NOMO-1 treated with dmso at 0.1 percent for 144 hours (cell line): ENCODE measurements at regions not wholly inside any gene's neighbourhood (a gene's known extent, or its start where the extent isn't known, plus 50 kb on each side); places are given as distances from the start of the nearest gene placed in this dataset.
"Not testable (repeated sequence)": the region's sequence is repeated elsewhere in the genome, so short reads cannot be mapped to it uniquely, and the experiment has no call there.

Experiments used
- DNase-seq: peaks from one replicate; lab custom pipeline; 2025; ENCODE audit not compliant: unreplicated experiment; lab: John Stamatoyannopoulos, UW

DNA sequence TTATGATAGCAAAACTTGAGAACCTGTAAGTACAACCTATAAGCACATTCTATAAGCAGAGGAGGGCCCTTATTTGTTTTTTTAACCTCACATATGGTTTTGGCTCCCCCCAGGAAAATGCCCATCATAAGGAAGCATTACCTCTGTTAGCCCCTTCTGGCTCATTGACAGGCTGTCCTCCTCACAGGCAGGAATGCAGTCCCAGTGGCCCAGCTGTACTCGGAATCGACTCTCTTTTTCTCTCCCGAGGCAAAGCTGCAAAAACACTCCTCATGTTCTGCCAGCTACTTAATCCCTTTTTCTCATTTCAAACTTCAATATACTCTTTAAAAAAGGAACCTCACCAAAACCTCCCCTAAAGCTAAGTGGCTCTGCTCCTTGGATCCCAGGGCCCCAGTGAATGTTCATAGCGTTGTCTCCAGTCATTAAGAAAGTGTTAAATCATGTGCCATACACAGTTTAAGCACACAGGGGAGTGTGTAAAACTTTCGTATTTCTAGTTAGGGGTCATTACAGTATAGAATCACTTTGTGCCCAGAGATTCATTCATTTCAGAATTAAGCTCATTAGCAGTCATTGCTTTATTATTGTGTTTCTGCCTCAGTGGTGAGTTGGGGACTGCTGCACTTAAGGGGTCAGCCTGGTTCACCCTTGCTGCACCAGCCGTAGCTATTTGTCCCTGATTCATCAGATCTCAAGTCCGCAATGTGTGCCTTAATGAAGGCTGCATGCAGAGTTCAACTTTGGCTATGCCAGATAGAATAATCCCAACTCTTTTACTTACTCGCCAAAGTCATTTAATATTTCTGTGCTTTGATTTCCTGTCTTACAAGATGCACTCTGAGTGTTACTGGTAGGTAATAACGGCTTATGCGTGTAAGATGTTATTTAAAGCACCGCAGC, 57.6 kb downstream of the JRKL start:
- DNase-seq = no peak

DNA sequence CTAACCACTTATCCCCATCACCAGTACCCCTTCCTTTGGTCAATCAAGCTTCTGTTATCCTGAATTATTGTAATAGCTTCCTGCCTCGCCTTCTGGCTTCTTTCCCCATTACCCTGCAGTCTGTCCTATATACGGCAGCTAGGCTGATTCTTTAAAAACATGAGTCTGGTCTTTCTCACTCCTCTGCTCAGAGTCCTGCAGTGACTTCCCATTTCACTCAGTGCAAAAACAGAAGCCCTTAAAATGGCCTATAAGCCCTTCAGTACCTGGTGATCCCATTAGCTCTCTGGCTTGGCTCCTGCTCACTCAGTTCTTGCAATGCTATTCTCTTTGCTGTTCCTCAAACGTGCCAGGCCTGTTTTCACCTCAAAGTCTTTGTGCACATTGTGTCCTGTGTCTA, 58.4 kb downstream of the JRKL start:
- DNase-seq = no peak

DNA sequence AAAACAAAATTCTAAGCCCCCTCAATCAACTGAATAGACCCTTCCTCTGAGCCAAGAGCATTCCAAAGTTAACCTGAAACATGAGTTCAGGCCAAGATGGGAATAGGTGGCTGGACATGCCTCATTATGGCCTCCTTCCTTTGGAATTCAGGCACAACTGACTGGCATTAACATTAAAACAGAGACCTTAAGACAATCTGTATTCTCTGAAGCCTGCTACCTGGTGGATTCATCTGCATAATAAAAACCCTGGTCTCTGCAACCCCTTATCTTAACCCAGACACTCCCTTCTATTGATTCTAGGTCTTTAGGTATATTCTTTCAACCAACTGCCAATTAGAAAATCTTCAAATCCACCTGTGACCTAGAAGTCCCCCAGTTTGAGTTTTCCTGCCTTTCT, 66.3 kb downstream of the JRKL start:
- no peak for DNase-seq

DNA sequence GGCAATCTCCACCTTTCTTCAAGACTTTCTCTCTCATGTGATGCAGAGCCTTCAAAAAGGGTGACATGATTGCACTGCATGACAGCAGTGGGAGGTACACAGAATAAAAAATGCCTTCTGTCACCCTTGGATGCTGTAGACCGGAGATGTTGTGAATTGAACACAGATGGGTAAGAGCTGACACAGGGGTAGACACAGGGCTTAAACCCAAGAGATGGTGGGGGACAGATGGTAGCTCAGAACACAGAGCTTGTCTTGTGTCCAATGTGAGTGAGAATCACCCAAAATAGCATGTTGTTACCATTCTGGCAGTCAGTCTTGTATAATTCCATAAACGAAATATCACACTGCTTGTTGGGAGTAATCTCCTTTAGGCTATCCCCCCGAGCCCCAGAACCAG, 69.9 kb downstream of the JRKL start:
- DNase-seq = no peak

DNA sequence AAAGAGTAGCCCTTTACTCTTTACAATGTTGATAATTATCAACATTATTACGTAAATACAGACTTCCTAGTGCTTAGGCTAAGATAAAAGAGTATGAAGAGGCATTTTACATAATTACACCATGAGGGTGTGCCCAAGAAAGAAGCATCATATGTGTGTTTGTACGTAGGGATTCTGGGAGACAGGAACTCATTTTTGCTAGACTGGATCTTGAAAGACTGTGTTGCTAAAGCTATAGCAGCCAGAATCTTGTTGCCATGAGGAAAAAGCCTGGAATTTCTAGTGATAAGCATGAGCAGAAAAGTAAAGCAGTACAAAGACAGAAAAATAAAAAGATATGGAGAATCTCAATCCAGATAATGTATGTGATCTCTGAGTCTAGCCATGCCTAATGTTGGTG, 72.1 kb downstream of the JRKL start:
- DNase-seq = no peak

DNA sequence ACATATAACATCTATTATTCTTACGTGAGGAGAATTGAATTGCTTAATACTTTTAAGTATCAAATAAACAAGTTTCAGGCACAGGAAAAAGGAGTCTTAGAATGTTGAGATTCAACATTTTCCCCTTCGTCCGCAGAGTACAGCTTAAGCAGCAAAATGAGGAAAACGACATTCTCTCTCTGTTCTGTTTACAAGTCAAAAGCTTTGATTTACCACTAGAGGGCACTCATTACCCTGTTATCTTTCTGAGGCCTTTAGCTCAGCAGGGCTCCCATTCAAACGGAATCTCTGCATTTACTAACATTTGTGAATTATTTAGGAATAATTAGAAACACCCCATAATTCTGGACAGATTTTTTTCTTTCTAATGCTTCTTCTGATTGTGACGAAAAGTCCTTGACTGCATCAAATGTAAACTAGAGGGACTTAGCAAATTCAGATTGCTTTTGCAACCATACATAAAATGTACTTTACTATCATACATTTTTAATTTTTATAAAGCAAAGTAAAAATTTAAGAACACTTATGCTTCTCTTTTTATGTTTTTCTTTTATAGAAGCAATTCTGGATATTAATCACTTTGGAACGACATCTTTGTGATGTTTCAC, 75.0 kb downstream of the JRKL start:
- DNase-seq = peak; percentile 57

DNA sequence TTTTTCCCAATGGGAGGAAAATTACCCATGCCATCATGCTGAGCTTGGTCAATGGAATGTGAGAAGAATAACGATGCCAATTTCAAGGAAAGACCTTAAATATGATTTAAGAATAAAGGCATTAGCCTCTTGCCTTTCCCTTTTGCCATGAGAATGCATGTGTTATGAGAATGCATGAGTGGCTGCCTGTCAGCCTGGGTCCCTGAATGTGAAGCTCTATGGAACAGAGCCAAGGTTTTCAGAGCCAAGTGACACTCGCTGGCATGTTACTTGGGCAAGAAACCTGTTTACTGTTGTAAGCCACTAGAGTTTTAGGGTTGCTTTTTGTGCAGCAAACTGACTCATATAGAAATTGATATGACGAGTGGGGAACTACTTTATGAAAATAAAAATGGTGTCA, 75.7 kb downstream of the JRKL start:
- DNase-seq = no peak

DNA sequence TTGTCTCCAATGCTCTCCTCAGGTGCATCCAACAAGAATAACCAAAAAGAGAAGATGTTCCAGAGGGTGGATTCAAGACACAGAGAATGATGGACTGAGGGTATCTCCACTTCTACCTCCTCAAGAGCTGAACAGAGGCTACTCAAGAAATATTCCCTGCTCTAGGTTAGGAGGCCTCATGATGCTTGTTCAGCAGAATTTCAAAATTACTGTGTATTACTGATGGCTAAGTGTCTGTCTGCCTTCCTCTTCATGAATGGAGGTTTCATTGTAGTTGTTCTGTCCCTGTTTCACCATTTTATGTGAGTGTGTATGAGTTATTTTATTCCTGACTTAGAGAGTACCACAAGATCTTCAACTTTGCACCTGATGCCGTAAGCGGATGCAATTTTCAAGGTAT, 76.8 kb downstream of the JRKL start:
- no peak for DNase-seq

DNA sequence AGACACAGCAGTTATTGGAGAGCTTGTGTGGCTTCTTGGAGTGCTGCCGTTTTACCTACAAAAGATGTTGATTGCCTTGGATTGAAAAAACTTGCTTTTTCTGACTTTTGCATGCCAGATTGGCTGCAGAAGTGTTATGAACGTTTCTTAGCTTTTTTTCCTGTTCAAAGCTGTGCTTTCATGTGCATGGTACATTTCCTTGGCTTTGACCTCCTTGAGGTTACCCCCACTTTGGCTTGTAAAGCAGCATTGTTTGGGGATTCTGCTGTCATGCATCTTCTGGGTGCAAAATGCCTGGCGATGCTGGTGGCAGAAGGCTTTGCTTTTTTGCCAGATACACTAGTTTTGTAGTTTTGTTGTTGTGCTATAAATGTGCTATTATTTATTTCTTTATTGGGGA, 80.0 kb downstream of the JRKL start:
- DNase-seq = no peak

DNA sequence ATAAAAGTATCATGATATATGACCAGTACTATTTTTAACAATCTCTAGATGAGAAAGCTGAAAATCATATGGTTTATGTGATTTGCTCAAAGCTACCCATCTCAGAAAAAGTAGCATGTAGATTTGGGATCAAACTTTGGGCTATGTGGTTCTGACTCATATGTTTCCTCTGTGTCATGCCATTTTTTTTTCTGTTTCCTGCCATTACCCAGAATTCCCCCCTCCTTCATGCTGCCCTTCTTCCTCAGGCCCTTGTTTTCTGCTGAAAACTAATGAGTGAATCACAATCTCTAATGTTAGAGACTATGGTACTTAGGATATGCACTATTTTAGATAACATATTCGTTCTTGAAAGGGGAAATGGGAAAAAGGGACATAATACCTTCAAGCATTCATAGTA, 80.7 kb downstream of the JRKL start:
- no peak for DNase-seq

DNA sequence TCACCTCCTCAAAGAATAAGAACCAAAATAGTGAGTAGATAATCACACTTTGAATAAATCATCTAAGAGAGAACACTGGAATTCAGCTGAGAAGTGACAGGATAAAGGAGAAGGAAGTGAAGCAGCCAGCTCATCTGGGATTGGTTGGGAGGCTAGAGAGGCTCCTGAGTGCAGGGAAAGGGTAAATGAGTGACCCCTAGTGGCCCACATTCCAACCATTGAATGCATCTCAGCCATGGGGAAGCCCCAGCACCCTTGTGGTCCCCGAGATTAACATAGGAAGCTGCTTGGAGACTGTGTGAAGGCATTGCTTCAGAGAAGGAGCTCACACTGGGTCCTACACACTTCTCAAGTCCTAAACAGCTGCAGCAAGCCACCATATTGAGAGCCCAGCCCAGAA, 82.3 kb downstream of the JRKL start:
- no peak for DNase-seq

DNA sequence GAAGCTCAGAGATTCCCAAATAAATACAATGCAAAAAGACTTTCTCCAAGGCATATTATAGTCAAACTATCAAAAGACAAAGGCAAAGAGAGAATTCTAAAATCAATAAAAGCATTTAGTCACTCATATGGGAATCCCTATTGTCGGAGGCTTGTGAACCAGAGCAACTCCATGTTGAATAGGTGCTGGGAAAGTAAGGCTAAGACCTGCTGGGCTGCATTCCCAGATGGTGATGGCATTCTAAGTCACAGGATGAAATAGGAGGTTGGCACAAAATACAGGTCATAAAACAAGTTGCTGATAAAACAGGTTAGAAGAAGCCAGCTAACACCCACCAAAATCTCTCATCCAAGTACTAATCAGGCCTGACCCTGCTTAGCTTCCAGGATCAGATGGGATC, 84.5 kb downstream of the JRKL start:
- DNase-seq = no peak

DNA sequence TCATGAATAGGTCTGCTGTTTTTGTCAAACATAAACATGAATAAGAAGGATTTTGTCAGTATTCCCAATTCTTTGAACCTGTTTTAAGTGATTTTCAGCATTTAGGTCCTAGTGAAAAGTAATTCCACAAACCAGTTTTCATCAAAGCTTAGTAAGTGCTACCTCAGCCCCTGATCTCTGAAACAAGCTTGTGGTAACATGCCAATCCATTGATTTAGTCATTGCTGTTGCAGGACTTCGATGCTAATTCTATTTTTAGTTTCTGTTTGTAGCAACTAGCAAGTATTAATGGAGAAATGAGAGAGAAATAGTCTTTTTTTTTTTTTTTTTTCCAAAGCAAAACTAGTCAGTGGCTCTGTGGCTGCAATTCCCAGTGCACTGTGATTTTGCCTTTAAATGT, 91.4 kb downstream of the JRKL start:
- no peak for DNase-seq

DNA sequence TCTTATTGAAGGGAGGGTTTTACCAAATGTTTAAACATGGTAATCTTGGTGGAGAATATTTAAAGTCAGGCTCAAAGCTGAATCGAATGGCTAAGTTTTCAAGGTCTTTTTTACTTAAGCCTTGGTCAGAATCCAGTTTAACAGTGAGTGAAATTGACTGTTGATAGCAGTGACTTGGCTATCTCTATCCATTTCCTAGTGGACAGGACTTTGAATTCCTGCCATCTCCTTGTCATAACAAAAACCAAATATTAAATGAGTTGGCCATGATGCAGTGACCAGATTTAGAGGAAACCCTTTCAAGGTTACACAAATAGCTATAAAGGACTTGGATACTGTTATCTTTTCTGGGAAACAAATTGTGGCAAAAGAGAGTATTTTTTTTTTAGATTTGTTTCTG, 92.0 kb downstream of the JRKL start:
- no peak for DNase-seq

DNA sequence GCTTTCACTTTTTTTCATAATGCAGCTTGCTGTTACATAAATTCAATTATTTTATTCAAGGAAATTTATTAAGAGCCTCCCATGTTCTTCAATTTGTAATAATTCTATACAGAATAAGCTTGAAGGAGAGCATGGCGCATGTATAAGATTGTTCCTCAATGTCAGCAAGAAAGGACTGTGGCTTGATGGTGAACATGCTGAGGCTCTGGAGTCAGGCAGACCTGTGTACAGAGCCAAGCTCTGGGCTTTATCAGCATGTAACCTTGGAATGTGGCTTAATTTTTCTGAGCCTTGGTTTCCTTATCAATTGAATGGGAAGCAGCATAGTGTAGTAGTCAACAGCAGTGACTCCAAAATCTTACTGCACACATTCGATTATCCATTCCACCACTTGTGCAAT, 92.4 kb downstream of the JRKL start:
- no peak for DNase-seq

DNA sequence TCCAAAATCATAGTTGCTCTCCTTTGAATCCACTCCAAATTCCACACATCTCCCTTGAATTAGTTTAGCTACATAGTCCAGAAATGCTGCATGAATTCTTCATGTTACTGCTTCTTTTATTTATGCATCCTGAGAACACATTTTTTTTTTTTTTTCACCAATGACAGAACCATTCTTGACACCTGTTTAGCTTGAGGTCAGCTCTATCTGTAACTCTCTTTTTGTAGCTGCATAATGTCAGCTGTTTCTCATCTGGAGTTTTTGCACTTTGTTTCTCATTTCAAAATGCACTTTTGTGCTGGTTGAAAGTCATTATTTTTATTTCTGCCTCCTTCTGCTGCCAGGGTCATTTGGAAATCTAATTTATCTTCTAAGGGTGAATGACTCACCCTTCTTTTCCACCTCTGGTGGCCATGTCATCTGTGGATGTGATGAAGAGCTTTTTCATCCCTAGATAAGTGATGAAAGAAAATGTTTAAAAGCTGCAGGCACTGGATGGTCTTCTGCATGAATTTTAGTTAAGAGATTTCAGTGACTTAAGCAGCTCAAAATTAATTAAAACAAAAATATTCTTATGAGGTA, 93.7 kb downstream of the JRKL start:
- DNase-seq = no peak

DNA sequence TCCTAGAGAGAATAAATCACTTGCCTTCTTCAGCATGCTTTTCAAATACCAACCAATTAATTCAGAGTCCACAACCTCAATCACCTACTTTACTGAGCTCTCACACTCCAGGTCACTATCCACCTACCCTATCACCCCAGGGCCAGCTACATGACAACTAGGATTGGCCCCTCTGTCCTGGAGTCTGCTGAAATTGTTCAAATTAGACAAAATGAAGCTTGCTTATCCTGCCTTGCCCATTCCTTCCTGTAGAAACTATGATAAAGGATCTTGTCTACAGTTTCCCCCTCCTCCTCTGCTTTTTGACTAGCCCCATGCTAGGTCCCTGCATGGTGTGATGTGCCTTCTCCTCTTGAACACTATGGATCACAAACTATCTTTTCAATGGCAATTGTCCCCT, 94.5 kb downstream of the JRKL start:
- no peak for DNase-seq

DNA sequence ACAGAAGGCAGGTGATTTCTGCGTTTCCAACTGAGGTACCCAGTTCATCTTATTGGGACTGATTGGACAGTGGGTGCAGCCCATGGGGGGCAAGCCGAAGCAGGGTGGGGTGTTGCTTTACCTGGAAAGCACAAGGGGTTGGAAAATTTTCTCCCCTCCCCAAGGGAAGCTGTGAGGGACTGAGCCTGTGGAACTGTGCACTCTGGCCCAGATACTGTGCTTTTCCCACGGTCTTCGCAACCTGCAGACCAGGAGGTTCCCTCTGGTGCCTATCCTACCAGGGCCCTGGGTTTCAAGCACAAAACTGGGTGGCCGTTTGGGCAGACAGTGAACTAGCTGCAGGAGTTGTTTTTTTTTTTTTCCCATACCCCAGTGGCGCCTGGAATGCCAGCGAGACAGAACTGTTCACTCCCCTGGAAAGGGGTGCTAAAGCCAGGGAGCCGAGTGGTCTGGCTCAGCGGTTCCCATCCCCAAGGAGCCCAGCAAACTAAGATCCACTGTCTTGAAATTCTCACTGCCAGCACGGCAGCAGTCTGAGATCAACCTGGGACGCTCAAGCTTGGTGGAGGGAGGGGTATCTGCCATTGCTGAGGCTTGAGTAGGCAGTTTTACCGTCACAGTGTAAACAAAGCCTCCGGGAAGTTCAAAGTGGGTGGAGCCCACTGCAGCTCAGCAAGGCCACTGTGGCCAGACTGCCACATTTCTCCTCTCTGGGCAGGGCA, 97.2 kb downstream of the JRKL start:
- DNase-seq = no peak

DNA sequence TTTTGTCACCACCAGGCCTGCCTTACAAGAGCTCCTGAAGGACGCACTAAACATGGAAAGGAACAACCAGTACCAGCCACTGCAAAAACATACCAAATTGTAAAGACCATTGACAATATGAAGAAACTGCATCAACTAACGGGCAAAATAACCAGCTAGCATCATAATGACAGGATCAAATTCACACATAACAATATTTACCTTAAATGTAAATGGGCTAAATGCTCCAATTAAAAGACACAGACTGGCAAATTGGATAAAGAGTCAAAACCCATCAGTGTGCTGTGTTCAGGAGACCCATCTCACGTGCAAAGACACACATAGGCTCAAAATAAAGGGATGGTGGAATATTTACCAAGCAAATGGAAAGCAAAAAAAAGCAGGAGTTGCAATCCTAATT, 99.1 kb downstream of the JRKL start:
- not testable (repeated sequence) for DNase-seq

DNA sequence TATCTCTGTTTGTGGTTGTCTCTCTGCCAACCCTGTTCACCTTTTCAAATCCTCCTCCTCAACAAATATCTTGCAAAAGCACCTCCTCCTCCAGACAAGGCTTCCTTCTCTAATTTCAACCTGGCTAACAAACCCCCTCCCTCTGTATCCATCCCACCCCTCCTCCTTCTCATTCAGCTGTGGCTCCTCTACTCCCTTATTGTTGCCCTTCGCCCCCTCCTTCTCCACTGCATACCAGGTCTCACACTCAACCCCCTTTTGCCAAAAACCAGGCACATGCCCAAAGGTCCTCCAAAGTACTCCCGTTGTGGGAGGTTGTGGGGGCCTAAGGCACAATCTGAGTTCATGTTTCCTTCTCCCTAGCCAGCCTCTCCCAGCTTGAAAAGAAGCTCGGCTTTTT, 110.6 kb downstream of the JRKL start:
- no peak for DNase-seq

DNA sequence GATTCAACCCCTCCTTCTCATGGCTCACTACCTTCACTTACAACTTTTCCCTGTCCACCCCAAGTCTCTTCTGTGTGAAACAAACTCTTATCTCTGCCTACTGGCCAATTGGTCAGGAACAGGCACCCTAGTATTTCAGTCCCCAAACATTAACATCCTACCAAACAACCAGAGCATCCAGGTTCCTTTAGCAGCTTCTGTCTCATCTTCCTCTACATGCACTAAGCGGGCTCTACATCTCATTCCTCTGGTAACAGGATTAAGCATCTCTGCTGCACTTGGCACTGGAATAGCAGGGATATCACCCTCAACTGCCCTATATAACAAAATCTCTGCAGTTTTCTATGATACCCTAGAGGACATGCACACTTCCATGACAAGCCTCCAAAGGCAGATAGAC, 116.2 kb downstream of the JRKL start:
- DNase-seq = no peak

DNA sequence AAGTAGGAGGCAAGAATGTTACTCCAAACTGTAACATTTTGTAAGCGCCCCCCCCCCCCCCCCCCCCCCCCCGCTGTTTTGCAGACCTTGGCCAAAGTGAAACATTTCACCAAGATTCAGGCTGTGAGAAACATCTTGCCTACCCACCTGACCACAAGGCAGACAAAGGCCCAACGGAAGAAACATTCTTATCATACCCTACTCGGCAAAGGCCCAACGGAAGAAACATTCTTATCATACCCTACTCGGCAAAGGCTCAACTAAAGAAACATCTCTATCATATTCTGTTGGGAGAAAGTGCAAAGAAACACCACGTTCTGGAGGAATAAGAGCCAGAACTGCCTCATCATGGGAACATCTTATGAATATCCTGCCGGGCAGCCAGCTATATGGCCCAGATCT, 117.1 kb downstream of the JRKL start:
- DNase-seq = no peak
